Fibroblast of pulmonary artery (primary cell): ENCODE measurements at regions not wholly inside any gene's neighbourhood (a gene's known extent, or its start where the extent isn't known, plus 50 kb on each side); places are given as distances from the start of the nearest gene placed in this dataset.

Experiments used
- DNase-seq: peaks from one replicate; pipeline ENCODE4 v3.0.0-alpha.2; 2010; ENCODE audit warnings: low read depth
- H3K4me3 ChIP-seq: replicated peaks from 2 replicates; pipeline ENCODE4 v1.5.1; 2011; ENCODE audit warnings: low read depth, mild to moderate bottlenecking, control low read depth, low read length, moderate library complexity
- CTCF ChIP-seq: IDR thresholded peaks from 2 replicates; pipeline ENCODE4 v1.5.1; 2011; ENCODE audit warnings: mild to moderate bottlenecking, control low read depth, low read length, inconsistent platforms; ENCODE audit errors: missing control alignments

GRCh38 chr7:53756946-53757345 is 721.5 kb downstream of the POM121L12 start:
- no peak overlapping the region for H3K4me3 ChIP-seq
- no peak for TF ChIP-seq CTCF
- no peak for DNase-seq

GRCh38 chr7:53768186-53768585 is 732.8 kb downstream of the POM121L12 start:
- no peak overlapping the region for H3K4me3 ChIP-seq
- no peak for TF ChIP-seq CTCF

GRCh38 chr7:53771701-53772100 is 736.3 kb downstream of the POM121L12 start:
- H3K4me3 ChIP-seq: no peak overlapping the region
- DNase-seq: no peak
- no peak for TF ChIP-seq CTCF

More at GRCh38 chr7:53768186-53768585, 732.8 kb downstream of the POM121L12 start:
- no peak for DNase-seq

DNA sequence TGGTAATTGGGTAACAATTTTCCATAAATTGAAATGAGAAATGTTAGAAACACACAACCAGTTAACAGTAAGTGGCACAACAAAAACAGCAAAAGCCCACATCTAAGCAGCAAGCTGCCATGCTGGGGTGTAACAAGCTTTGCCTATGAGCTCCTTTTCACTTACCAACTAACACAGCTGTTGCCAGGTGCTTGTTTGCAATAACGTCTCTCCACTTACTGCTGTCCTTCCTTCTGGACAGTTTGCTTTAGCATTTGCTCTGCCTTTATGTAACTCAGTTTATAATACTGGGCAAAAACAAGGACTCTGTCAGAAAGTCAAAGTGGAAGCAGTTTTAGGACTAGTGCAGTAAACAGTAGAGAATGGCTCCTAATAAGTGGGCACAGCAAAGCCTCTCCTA is 740.9 kb downstream of the POM121L12 start:
- H3K4me3 ChIP-seq: no peak overlapping the region
- no peak for TF ChIP-seq CTCF
- DNase-seq: no peak

DNA sequence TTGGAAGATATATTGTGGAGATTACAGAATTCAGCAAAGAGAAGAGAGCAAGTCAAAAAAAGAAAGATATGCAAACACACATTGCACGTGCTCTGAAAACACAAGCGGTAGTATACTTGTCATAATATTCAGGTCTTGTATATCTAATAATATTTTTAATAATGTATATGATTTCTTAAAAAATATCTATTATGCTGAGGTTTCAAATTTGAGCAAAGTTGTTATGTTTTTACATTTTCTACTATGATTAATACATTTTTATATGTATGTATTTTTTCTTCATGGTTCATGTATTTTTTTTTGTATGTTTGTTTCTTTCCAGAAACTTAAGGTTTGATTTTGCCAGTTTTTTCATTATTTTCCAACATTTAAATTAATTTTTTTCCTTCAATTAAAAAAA is 752.4 kb upstream of the VSTM2A start:
- no peak for TF ChIP-seq CTCF
- no peak overlapping the region for H3K4me3 ChIP-seq
- DNase-seq: no peak

DNA sequence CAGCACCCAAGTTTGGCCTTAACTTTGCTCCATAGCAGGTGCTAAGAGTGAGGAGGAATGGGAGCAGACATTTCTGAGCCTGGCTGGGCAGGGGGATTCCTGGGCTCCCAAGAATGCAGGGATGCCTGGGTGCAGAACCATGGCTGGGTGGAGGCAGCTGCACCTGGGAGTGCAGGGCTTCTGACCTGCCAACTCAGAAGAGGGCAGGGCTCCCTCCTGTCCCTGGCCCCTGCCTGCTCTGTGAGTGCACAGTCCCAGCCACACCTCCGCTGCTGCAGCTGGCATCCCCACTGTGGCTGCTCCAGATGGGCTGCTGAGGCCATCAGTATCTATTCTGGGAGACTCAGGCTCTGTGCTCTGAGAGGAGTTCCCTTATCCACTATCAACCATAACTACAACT is 747.4 kb upstream of the VSTM2A start:
- TF ChIP-seq CTCF: no peak
- H3K4me3 ChIP-seq: no peak overlapping the region
- no peak for DNase-seq

DNA sequence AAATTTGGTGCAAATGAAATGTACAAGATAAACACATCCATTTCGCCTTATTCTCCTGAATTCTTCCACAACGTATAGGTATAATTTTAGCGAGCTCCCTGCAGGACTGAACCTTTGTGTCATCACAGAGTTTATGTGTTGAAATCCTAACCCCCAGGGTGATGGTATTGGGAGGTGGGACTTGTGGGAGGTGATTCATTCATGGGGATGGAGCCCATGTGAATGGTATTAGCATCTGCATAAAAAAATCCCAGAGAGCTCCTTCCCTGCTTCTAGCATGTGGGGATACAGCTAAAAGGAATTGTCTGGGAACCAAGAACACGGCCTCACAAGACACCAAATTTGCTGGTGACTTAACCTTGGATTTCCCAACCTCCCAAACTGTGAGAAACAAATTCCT is 741.4 kb upstream of the VSTM2A start:
- H3K4me3 ChIP-seq: no peak overlapping the region
- no peak for DNase-seq
- no peak for TF ChIP-seq CTCF
